ENCODE measurements at regions not wholly inside any gene's neighbourhood (a gene's known extent, or its start where the extent isn't known, plus 50 kb on each side); places are given as distances from the start of the nearest gene placed in this dataset.

- no peak for DNase-seq (ENCODE audit: low read depth, low spot score)
- no peak for TF ChIP-seq ZNF274 (IDR thresholded peaks at IDR 0.05; ENCODE audit: low read depth, low read length)
- TF ChIP-seq SUZ12 (IDR thresholded peaks at IDR 0.05; ENCODE audit: extremely low read depth, insufficient read depth, insufficient read length) = no peak
- no peak for TF ChIP-seq YY1 (IDR thresholded peaks at IDR 0.05; ENCODE audit: insufficient read depth, insufficient read length)
- H3K4me1 ChIP-seq (ENCODE audit: insufficient read depth, insufficient read length) = no peaks in the 10 kb centered on the region
- no peak overlapping the region for H3K4me3 ChIP-seq (ENCODE audit: insufficient read length, low read depth)
- no peaks in the 10 kb centered on the region for H3K9me3 ChIP-seq (ENCODE audit: insufficient read depth, low read length)
- H3K27me3 ChIP-seq (ENCODE audit: insufficient read depth, insufficient read length) = no peaks in the 10 kb centered on the region
- no peak overlapping the region for H3K9ac ChIP-seq (ENCODE audit: insufficient read length, low read depth)
- H3K36me3 ChIP-seq (ENCODE audit: insufficient read depth, insufficient read length, low read length) = no peaks in the 10 kb centered on the region
Observed at GRCh38 chr15:97849183-97849582, 111.3 kb upstream of the ARRDC4 start.

DNA sequence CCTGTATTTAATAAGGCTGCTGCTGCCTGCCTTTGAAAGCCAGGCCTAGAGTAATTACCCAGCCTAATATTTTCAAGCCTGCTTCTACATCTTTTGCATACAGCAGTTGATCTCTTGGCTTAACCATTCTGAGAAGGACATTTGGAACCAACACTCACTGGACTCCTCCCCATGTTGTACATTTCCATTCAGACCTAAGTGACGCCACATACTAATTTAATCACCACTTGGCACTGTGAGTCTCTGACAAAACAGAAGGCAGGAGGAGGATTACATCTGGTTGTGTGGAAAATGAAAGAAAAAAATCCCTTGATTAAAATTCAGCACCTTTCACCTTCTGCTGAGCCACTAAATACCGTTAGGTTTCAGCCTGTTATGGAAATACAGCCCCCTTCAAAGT, 102.2 kb upstream of the ARRDC4 start:
- Histone ChIP-seq H3K36me3 (ENCODE audit: insufficient read depth, insufficient read length, low read length) (no peaks in the 10 kb centered on the region), H3K9ac (ENCODE audit: insufficient read length, low read depth) (no peak overlapping the region), H3K4me1 (ENCODE audit: insufficient read depth, insufficient read length) (no peaks in the 10 kb centered on the region), H3K4me3 (ENCODE audit: insufficient read length, low read depth) (no peak overlapping the region), H3K9me3 (ENCODE audit: insufficient read depth, low read length) (no peaks in the 10 kb centered on the region), H3K27me3 (ENCODE audit: insufficient read depth, insufficient read length) (no peaks in the 10 kb centered on the region)
- DNase-seq (ENCODE audit: low read depth, low spot score) = no peak
- TF ChIP-seq YY1 (IDR thresholded peaks at IDR 0.05; ENCODE audit: insufficient read depth, insufficient read length) = no peak
- TF ChIP-seq SUZ12 (IDR thresholded peaks at IDR 0.05; ENCODE audit: extremely low read depth, insufficient read depth, insufficient read length) = no peak
- no peak for TF ChIP-seq ZNF274 (IDR thresholded peaks at IDR 0.05; ENCODE audit: low read depth, low read length)

- H3K27me3 ChIP-seq (ENCODE audit: insufficient read depth, insufficient read length) = no peaks in the 10 kb centered on the region
- H3K9ac ChIP-seq (ENCODE audit: insufficient read length, low read depth) = no peak overlapping the region
- TF ChIP-seq SUZ12 (IDR thresholded peaks at IDR 0.05; ENCODE audit: extremely low read depth, insufficient read depth, insufficient read length) (no peak), YY1 (IDR thresholded peaks at IDR 0.05; ENCODE audit: insufficient read depth, insufficient read length) (no peak), ZNF274 (IDR thresholded peaks at IDR 0.05; ENCODE audit: low read depth, low read length) (no peak)
- H3K36me3 ChIP-seq (ENCODE audit: insufficient read depth, insufficient read length, low read length) = no peaks in the 10 kb centered on the region
- H3K4me3 ChIP-seq (ENCODE audit: insufficient read length, low read depth) = no peak overlapping the region
- H3K9me3 ChIP-seq (ENCODE audit: insufficient read depth, low read length) = no peaks in the 10 kb centered on the region
- DNase-seq (ENCODE audit: low read depth, low spot score) = no peak
- H3K4me1 ChIP-seq (ENCODE audit: insufficient read depth, insufficient read length) = no peaks in the 10 kb centered on the region
Observed at GRCh38 chr15:97861529-97862260, 98.8 kb upstream of the ARRDC4 start.

GRCh38 chr15:97866959-97867358, 93.5 kb upstream of the ARRDC4 start:
- H3K9me3 ChIP-seq (ENCODE audit: insufficient read depth, low read length) = no peaks in the 10 kb centered on the region
- H3K9ac ChIP-seq (ENCODE audit: insufficient read length, low read depth) = no peak overlapping the region
- H3K27me3 ChIP-seq (ENCODE audit: insufficient read depth, insufficient read length) = no peaks in the 10 kb centered on the region
- no peak overlapping the region for H3K4me3 ChIP-seq (ENCODE audit: insufficient read length, low read depth)
- H3K36me3 ChIP-seq (ENCODE audit: insufficient read depth, insufficient read length, low read length) = peaks cover 2% of the 10 kb centered on the region
- TF ChIP-seq SUZ12 (IDR thresholded peaks at IDR 0.05; ENCODE audit: extremely low read depth, insufficient read depth, insufficient read length) (no peak), ZNF274 (IDR thresholded peaks at IDR 0.05; ENCODE audit: low read depth, low read length) (no peak), YY1 (IDR thresholded peaks at IDR 0.05; ENCODE audit: insufficient read depth, insufficient read length) (no peak)
- no peak for DNase-seq (ENCODE audit: low read depth, low spot score)
- H3K4me1 ChIP-seq (ENCODE audit: insufficient read depth, insufficient read length) = no peaks in the 10 kb centered on the region

DNA sequence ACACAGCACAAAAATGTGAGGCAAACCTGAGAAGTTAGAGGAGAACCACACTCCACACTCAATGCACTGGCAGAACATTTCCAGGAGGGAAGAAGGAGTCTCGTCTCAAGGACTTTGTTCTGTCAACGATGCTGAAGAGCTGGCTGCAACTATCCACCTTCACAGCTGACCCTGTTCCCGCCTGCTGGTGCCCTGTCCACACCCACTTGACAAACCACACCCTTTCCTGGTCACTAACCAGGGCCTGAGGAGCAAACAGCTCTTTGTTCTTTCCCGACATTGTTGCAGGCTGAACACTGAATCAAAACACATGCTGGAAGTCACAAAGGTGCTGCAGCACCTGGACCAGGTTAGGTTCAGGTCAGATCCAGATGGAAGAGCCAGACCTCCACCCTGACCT, 92.6 kb upstream of the ARRDC4 start:
- no peak for DNase-seq (ENCODE audit: low read depth, low spot score)
- H3K4me1 ChIP-seq (ENCODE audit: insufficient read depth, insufficient read length) = no peaks in the 10 kb centered on the region
- H3K4me3 ChIP-seq (ENCODE audit: insufficient read length, low read depth) = no peak overlapping the region
- H3K27me3 ChIP-seq (ENCODE audit: insufficient read depth, insufficient read length) = no peaks in the 10 kb centered on the region
- H3K36me3 ChIP-seq (ENCODE audit: insufficient read depth, insufficient read length, low read length) = peaks cover 2% of the 10 kb centered on the region
- TF ChIP-seq SUZ12 (IDR thresholded peaks at IDR 0.05; ENCODE audit: extremely low read depth, insufficient read depth, insufficient read length) (no peak), YY1 (IDR thresholded peaks at IDR 0.05; ENCODE audit: insufficient read depth, insufficient read length) (no peak)
- H3K9me3 ChIP-seq (ENCODE audit: insufficient read depth, low read length) = no peaks in the 10 kb centered on the region
- no peak overlapping the region for H3K9ac ChIP-seq (ENCODE audit: insufficient read length, low read depth)

DNA sequence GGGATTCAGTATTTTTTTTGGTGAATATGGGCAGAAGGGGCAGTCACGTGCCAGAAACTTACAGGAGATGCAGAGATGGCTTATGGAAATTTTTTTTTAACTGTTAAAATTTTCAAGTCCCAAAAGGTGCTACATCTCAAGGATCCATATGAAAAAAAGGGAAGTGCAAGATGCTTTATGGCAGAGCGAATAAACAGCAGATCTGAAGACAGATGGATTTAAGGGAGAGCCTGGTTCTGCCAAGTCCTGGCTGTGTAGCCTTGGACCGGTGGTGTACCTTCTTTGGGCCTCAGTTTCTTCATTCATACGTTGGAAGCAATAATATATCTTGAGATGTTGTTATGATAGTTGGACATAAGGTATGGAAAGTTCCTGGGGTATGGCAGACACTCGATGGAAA, 91.5 kb upstream of the ARRDC4 start:
- no peak for TF ChIP-seq ZNF274 (IDR thresholded peaks at IDR 0.05; ENCODE audit: low read depth, low read length)
- no peak for TF ChIP-seq SUZ12 (IDR thresholded peaks at IDR 0.05; ENCODE audit: extremely low read depth, insufficient read depth, insufficient read length)
- no peak for TF ChIP-seq YY1 (IDR thresholded peaks at IDR 0.05; ENCODE audit: insufficient read depth, insufficient read length)
- Histone ChIP-seq H3K4me1 (ENCODE audit: insufficient read depth, insufficient read length) (no peaks in the 10 kb centered on the region), H3K9ac (ENCODE audit: insufficient read length, low read depth) (no peak overlapping the region), H3K9me3 (ENCODE audit: insufficient read depth, low read length) (no peaks in the 10 kb centered on the region), H3K27me3 (ENCODE audit: insufficient read depth, insufficient read length) (no peaks in the 10 kb centered on the region), H3K4me3 (ENCODE audit: insufficient read length, low read depth) (no peak overlapping the region), H3K36me3 (ENCODE audit: insufficient read depth, insufficient read length, low read length) (peaks cover 2% of the 10 kb centered on the region)
- no peak for DNase-seq (ENCODE audit: low read depth, low spot score)

GRCh38 chr15:97870771-97871170, 89.7 kb upstream of the ARRDC4 start:
- no peak for DNase-seq (ENCODE audit: low read depth, low spot score)
- Histone ChIP-seq H3K36me3 (ENCODE audit: insufficient read depth, insufficient read length, low read length) (peaks cover 2% of the 10 kb centered on the region), H3K4me1 (ENCODE audit: insufficient read depth, insufficient read length) (no peaks in the 10 kb centered on the region), H3K9ac (ENCODE audit: insufficient read length, low read depth) (no peak overlapping the region), H3K9me3 (ENCODE audit: insufficient read depth, low read length) (0 out of 2 replicates have a peak, but pooled peaks cover under 1% of the 10 kb centered on the region), H3K27me3 (ENCODE audit: insufficient read depth, insufficient read length) (no peaks in the 10 kb centered on the region), H3K4me3 (ENCODE audit: insufficient read length, low read depth) (no peak overlapping the region)
- no peak for TF ChIP-seq YY1 (IDR thresholded peaks at IDR 0.05; ENCODE audit: insufficient read depth, insufficient read length)
- no peak for TF ChIP-seq SUZ12 (IDR thresholded peaks at IDR 0.05; ENCODE audit: extremely low read depth, insufficient read depth, insufficient read length)
- TF ChIP-seq ZNF274 (IDR thresholded peaks at IDR 0.05; ENCODE audit: low read depth, low read length) = no peak
